Tibial nerve (tissue), 4 donors: ENCODE measurements at regions not wholly inside any gene's neighbourhood (a gene's known extent, or its start where the extent isn't known, plus 50 kb on each side); places are given as distances from the start of the nearest gene placed in this dataset.

Source experiments
- CTCF ChIP-seq, 5 experiments: fragments of 200-600 bp in 3 of 5; fragments of 450-650 bp in 2 of 5; sonication (generic) in 3 of 5; IDR thresholded peaks; one replicate each; pipeline ENCODE4 v1.5.1; 2016 to 2019; ENCODE audit warnings: antibody characterized with exemption in 5 of 5, mild to moderate bottlenecking in 3 of 5, moderate library complexity in 2 of 5
- EP300 ChIP-seq, 2 donors: sonication (generic); formaldehyde crosslinking; IDR thresholded peaks; one replicate each; pipeline ENCODE4 v1.6.1; 2017; ENCODE audit warnings: antibody characterized with exemption in 2 of 2, mild to moderate bottlenecking in 1 of 2
- POLR2A ChIP-seq, 2 donors: fragments of 450-650 bp; IDR thresholded peaks; one replicate each; pipeline ENCODE4 v1.6.1; 2017; ENCODE audit warnings: antibody characterized with exemption in 2 of 2, mild to moderate bottlenecking in 2 of 2, moderate library complexity in 2 of 2

- TF ChIP-seq CTCF (IDR thresholded peaks at IDR 0.05) = no peak
- no peak for TF ChIP-seq POLR2A (IDR thresholded peaks at IDR 0.05)
- no peak for TF ChIP-seq EP300 (IDR thresholded peaks at IDR 0.05)
Measured at GRCh38 chr14:84694161-84694560, 835.8 kb upstream of the FLRT2 start.
